G401.6 (cell line): ENCODE measurements at regions not wholly inside any gene's neighbourhood (a gene's known extent, or its start where the extent isn't known, plus 50 kb on each side); places are given as distances from the start of the nearest gene placed in this dataset.

Experiments
- FAIRE-seq: peaks from 2 replicates; lab custom pipeline; 2012; peaks lifted over from hg19 to GRCh38; lab: Jason Lieb, UNC

GRCh38 chr6:128666405-128666804 lies 146.0 kb upstream of the PTPRK start:
- no peak for FAIRE-seq

DNA sequence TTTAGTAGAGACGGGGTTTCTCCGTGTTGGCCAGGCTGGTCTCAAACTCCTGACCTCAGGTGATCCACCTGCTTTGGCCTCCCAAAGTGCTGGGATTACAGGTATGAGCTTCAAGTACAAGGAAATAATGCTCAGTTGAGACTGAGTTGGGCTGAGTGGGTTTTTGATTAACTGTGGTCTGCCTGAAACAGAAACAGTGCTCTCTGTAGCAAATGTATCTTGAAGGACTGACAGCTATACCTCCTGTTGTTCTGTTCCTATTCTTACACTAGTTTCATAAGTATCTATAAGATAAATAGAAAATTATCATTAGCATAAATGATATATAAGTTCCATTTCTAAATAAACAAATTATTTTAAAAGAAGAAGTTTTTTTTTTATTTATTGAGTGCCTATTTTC lies 142.8 kb upstream of the PTPRK start:
- FAIRE-seq = no peak

- no peak for FAIRE-seq
Observed at GRCh38 chr6:128659878-128660622, 139.7 kb upstream of the PTPRK start.

- FAIRE-seq = no peak
Observed at GRCh38 chr6:128659276-128659675, 138.9 kb upstream of the PTPRK start.

DNA sequence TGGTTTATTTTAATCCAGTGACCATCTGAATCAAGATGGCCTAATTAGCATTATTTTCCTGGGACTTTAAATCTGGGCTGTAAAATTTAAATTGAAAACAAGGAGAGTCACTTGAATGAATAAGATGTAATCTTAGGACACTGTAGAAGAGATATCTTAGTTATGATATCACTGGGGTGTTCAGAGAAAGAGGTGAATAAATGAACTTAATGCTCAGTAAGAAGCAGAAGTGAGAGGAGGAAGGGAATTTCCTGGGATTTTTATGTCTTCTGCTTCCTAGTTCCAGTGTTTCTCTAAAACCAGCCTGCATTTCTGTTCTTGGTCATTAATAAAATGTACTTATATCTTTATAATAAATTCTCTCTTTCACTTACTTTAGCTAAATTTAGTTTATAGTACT lies 136.8 kb upstream of the PTPRK start:
- FAIRE-seq = no peak

- no peak for FAIRE-seq
Observed at GRCh38 chr6:128655978-128656498, 135.6 kb upstream of the PTPRK start.

DNA sequence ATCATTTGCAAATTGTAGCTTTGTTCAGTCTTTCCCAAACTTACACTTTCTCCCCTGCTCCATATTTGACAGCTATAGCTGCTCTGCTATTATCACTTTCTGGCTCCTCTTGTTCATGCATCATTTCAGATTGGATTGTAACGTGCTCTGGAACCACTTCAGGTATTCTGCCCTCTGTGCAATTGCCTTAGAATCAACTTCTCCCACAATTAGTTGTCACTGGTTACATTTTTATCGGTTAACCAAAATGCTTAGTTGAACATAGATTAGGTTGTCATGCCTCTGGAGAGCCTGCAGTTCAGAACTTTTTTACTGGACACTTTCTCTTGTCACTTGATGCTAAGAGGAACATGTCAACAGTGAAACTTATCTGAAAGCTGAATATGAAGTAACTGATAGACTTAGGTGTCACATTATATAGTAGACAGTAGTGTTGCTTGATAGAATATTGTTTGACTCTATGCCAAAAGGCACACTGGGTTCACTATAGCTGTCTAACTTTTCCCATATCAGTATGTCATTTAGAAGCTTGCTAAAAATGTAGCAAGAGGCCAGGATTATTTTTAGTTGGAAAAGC lies 127.7 kb upstream of the PTPRK start:
- no peak for FAIRE-seq

DNA sequence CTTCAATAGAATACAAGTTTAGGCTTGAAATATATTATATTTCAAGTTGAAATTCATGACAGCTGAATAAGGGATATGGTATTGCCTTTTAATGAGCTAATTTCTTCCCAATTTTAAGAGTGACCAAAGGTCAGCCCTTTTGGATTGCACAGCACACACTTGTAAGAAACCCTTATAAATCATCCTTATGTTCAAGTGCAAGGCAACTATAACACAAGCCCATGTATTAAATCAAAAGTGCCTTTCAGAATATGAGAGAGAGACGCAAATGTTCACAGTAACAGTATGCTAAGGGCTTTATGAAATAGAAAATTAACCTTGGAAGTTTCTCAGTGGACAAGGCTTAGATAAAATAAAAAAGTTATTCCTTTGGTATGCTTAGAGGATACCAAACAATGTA lies 121.7 kb upstream of the PTPRK start:
- no peak for FAIRE-seq

DNA sequence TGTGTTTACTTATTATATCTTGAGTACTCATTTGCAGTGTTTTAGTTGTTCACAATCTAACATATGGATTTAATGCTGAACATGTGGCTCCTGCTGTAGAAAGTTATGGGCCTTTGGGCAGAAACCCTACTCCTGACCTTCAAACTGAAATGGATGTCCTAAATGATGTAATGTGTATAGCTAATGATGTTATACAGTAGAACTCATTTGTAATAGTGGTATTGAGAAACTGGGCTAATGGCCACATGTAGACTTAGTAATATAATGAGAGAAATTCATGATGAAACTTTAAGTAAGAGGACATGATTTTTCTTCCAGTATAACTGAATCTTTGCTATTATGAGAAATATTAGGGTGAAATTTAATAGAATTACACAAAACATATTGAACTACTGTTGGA lies 121.3 kb upstream of the PTPRK start:
- FAIRE-seq = no peak

- FAIRE-seq = no peak
Observed at GRCh38 chr6:128638817-128639216, 118.4 kb upstream of the PTPRK start.

DNA sequence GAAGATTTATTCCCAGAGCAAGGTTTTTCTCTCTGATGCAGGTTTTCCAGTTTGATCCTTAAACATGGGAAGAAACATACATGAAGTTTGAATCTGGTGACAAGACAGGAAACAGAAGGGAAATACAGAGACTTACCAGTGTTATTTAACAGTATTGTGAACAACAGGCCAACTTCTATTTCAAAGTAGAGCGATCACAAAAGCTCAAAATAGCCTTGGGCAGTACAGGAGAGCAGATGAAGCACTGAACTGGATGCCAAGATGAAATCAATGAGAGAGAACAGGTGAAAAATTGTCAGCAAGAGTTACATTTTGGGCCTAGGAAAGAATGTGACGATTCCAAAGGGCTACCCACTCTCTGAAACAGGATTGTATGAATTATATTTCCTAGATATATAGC lies 114.8 kb upstream of the PTPRK start:
- no peak for FAIRE-seq

GRCh38 chr6:128632131-128632530 lies 111.7 kb upstream of the PTPRK start:
- no peak for FAIRE-seq

DNA sequence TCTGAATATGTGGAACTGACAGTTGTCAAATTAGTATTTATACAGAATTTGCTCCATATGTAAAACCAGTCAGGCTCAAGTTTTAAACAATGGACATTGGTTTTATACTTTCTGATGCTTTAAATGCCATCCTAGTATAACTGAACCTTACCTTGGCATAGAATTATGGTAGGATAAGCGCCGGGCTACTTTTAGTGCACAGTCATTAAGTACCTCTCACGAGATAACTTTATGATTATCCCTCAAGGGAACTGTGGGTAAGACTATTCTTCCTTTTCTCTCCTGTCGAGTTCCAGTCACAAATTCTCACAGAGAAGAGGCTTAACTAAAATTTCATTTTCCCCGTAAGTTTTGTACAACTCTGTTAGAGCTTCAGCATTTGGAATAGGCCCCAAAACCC lies 110.6 kb upstream of the PTPRK start:
- no peak for FAIRE-seq

DNA sequence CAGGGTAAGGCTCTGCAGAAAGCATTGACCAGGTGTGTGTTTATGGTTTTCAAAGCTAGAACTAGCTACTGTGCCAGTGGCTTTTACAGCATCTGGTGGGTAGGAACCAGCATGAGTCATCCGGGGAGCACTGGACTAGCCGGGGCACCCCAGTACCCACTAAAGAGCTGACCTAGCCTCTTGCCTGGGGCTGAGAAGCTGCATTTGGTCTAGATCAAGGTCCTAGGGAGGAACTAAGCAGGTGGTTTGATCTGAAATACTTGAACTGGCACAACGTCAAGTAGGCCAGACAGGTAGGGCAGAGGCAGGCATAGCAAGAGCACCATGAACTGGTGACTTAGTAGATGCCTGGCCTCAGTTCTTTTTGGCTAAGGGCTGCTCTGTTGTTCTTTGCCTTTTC lies 109.8 kb upstream of the PTPRK start:
- FAIRE-seq = no peak

DNA sequence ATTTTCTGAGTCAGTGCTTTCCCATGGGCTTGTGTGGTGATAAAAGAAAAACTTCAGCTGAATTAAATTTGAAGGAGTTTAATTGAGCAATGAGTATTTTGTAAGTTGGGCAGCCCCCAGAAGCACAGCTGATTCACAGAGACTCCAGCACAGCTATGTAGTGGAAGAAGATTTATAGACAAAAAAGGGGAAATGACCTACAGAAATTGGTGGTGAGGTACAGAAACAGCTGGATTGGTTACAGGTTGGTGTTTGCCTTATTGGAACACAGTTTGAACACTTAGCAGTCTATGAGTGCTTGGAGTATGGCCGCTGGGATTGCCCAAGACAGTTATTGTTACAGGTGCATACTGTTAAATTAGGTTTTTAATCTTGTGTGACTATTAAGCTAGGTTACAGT lies 96.9 kb upstream of the PTPRK start:
- FAIRE-seq = no peak

DNA sequence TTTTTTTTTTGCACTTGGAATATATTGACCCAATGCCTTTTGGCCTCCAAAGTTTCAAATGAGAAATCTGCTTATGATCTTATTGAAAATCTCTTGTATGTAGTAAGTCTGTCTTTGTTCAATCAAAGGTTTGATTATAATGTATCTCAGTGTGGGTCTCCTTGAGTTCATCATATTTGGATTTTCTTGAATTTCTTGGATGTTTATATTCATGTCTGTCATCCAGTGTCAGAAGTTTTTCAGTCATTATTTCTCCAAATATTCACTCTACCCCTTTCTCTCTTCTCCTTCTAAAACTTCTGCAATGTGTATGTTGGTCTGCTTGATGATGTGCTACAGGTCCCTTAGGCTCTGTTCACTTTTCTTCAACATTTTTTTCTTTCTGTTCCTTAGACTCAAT lies 95.9 kb upstream of the PTPRK start:
- no peak for FAIRE-seq

DNA sequence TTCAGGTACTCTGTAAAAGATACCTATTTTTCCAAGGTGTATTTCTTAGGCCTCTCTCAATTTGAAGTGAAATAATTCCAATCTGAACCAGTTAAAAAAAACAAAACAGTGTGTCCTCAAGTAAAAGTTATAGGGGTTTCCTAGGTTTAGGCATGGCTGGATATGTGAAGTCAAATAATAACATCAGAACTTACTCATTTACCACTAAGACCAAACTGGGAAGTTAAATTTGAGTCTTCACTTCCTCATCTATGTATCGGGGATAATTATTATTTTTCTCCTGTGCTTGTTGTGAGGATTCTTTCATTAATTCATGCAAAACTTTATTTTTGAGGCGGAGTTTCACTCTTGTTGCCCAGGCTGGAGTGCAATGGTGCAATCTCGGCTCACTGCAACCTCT lies 86.2 kb upstream of the PTPRK start:
- FAIRE-seq = no peak

- FAIRE-seq = no peak
Observed at GRCh38 chr6:128605961-128606360, 85.6 kb upstream of the PTPRK start.

DNA sequence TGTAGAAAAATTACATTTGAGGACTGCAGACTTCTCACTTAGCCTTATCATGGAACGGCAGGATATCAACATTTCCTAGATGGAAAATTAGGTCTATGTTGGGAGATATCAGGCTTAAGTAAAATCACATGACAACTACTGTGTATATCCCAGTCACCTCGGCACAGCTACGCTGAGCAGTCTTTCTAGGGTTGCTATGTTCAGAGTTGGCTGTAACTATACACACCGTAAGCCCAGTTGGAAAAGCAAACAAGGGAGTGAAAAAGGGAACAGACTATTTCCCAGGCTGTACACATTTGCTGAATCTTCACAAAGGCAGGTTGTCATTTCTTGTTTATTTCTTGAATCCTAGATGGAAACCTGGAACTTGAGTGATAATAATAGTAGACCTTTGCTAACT lies 80.7 kb upstream of the PTPRK start:
- FAIRE-seq = no peak

- no peak for FAIRE-seq
Observed at GRCh38 chr6:128600397-128600951, 80.1 kb upstream of the PTPRK start.

DNA sequence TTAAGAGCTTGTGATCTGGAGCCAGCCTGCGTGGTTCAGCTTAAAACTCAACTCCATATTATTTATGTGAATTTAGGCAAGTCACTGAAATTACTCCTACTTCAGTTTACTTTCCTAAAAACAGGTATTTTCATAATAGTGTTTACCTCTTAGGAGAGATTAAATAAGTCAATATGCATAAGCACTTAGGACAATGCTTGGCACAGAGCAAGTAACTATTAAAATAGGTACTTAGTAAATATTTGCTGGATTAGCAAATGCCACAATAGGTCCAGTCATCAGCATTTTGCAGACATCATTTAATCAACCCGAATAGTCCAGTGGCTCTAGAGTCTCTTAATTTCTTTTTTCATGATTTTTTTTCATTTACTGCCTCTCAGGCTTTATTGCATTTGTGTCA lies 78.6 kb upstream of the PTPRK start:
- no peak for FAIRE-seq

DNA sequence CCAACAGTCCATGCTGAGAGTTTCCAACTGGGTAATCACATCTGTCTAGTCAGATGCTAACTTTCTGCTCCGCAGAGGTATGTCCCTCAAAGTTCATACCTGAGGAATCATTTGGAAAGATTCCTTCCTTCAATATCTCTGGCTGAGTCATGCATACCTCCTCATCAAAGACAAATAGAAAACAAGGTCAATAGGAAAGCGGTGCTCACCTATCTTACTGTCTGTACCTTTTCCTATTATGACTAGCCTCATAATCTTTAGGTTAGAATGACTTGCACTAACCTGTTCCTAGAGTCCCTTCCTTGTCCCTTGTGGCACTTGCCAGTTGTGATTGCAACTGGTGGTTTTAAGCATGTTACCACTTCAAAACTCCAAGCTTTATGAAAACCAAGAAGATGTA lies 78.2 kb upstream of the PTPRK start:
- FAIRE-seq = no peak

GRCh38 chr6:128597956-128598355 lies 77.6 kb upstream of the PTPRK start:
- no peak for FAIRE-seq

- FAIRE-seq = no peak
Observed at GRCh38 chr6:128597004-128597403, 76.6 kb upstream of the PTPRK start.
